Keratinocyte (primary cell): ENCODE measurements at regions not wholly inside any gene's neighbourhood (a gene's known extent, or its start where the extent isn't known, plus 50 kb on each side); places are given as distances from the start of the nearest gene placed in this dataset.
"Not testable (repeated sequence)": the region's sequence is repeated elsewhere in the genome, so short reads cannot be mapped to it uniquely, and the experiment has no call there.

Experiments used
- DNase-seq: peaks from one replicate; pipeline ENCODE4 v3.0.0-alpha.2; 2011; ENCODE audit warnings: low read depth, missing footprints, low spot score
- FAIRE-seq: peaks from 2 replicates; lab custom pipeline; 2011; peaks lifted over from hg19 to GRCh38; lab: Jason Lieb, UNC
- H2AFZ ChIP-seq: 2 replicates; pipeline ENCODE4 v1.6.0; 2012; ENCODE audit warnings: low read length, control low read depth, inconsistent platforms; ENCODE audit not compliant: control insufficient read depth
- H3K27ac ChIP-seq: 2 replicates; pipeline ENCODE4 v1.5.1; 2011; ENCODE audit warnings: low read length; ENCODE audit not compliant: control insufficient read depth, insufficient read depth
- H3K27me3 ChIP-seq: 3 replicates; pipeline ENCODE4 v1.6.0; 2011; ENCODE audit warnings: low read length; ENCODE audit not compliant: control insufficient read depth, insufficient read depth; ENCODE audit errors: extremely low read depth
- H3K36me3 ChIP-seq, 2 experiments: 2 replicates in 1 of 2; 3 replicates in 1 of 2; pipeline ENCODE4 v1.5.1; 2011; ENCODE audit warnings: low read length in 2 of 2, mild to moderate bottlenecking in 1 of 2; ENCODE audit not compliant: control insufficient read depth in 2 of 2, insufficient read depth in 2 of 2; ENCODE audit errors: extremely low read depth in 1 of 2
- H3K4me1 ChIP-seq: 3 replicates; pipeline ENCODE4 v1.5.1; 2011; ENCODE audit warnings: low read length; ENCODE audit not compliant: control insufficient read depth, insufficient read depth; ENCODE audit errors: extremely low read depth
- H3K4me2 ChIP-seq: 3 replicates; pipeline ENCODE4 v1.6.0; 2011; ENCODE audit warnings: low read depth, low read length; ENCODE audit not compliant: control insufficient read depth, insufficient read depth; ENCODE audit errors: extremely low read depth
- H3K4me3 ChIP-seq, 3 experiments: fragments of 200-600 bp in 1 of 3; sonication (generic) in 1 of 3; 2 replicates in 2 of 3; 3 replicates in 1 of 3; pipeline ENCODE4 v1.5.1; 2011 to 2016; ENCODE audit warnings: low read length in 3 of 3, mild to moderate bottlenecking in 3 of 3, control low read depth in 2 of 3, inconsistent platforms in 1 of 3, low read depth in 1 of 3, mixed read lengths in 1 of 3, mixed run types in 1 of 3, moderate library complexity in 1 of 3; ENCODE audit not compliant: control insufficient read depth in 2 of 3, insufficient read depth in 2 of 3; ENCODE audit errors: extremely low read depth in 1 of 3
- H3K79me2 ChIP-seq: 2 replicates; pipeline ENCODE4 v1.6.0; 2012; ENCODE audit warnings: low read length; ENCODE audit not compliant: control insufficient read depth, insufficient read depth
- H3K9ac ChIP-seq: 3 replicates; pipeline ENCODE4 v1.6.0; 2011; ENCODE audit warnings: low read length; ENCODE audit not compliant: control insufficient read depth, insufficient read depth; ENCODE audit errors: extremely low read depth
- H3K9me1 ChIP-seq: 3 replicates; pipeline ENCODE4 v1.6.0; 2011; ENCODE audit warnings: low read length; ENCODE audit not compliant: control insufficient read depth, insufficient read depth; ENCODE audit errors: extremely low read depth
- H3K9me3 ChIP-seq: 2 replicates; pipeline ENCODE4 v1.5.1; 2012; ENCODE audit warnings: low read depth, low read length; ENCODE audit not compliant: control insufficient read depth
- H4K20me1 ChIP-seq: 3 replicates; pipeline ENCODE4 v1.6.0; 2011; ENCODE audit warnings: low read length; ENCODE audit not compliant: control insufficient read depth, insufficient read depth; ENCODE audit errors: extremely low read depth
- CTCF ChIP-seq, 3 experiments: IDR thresholded peaks in 1 of 3; conservative IDR thresholded peaks in 1 of 3; optimal IDR thresholded peaks in 1 of 3; 2 replicates in 2 of 3; 3 replicates in 1 of 3; pipeline versions ENCODE3 to v1.5.1; 2011; ENCODE audit warnings: low read length in 3 of 3, mild to moderate bottlenecking in 3 of 3, moderate library complexity in 2 of 3, control low read depth in 1 of 3, inconsistent platforms in 1 of 3; ENCODE audit not compliant: insufficient read depth in 2 of 3; ENCODE audit errors: extremely low read depth in 1 of 3
- EZH2 ChIP-seq: IDR thresholded peaks from one replicate; pipeline ENCODE4 v1.6.1; 2012; ENCODE audit warnings: inconsistent platforms, mild to moderate bottlenecking, low read length, moderate library complexity
- dilution Hi-C: fragments of 300-500 bp; cut with MboI; formaldehyde crosslinking; loops from one replicate; pipeline ENCODE4 v1.7.0; 2020; ENCODE audit warnings: low sequenced_read_pairs; ENCODE audit not compliant: extremely low pct_ligation_motif_present

- Histone ChIP-seq H4K20me1 (no peaks in the 10 kb centered on the region), H3K9me1 (no peaks in the 10 kb centered on the region), H3K27ac (no peak overlapping the region), H3K9ac (no peak overlapping the region), H3K9me3 (no peaks in the 10 kb centered on the region), H3K27me3 (peaks cover 15% of the 10 kb centered on the region), H3K4me3 (no peak overlapping the region), H3K79me2 (no peaks in the 10 kb centered on the region), H3K4me2 (no peak overlapping the region), H3K4me1 (peaks cover 6% of the 10 kb centered on the region), H2AFZ (no peak overlapping the region), H3K36me3 (no peaks in the 10 kb centered on the region)
- FAIRE-seq = no peak
- dilution Hi-C loops = no loop called here
- DNase-seq = no peak
- no peak for TF ChIP-seq EZH2
- no peak for TF ChIP-seq CTCF (optimal IDR thresholded peaks at IDR 0.05 in 1 of 3, IDR thresholded peaks at IDR 0.05 in 1 of 3, conservative IDR thresholded peaks at IDR 0.05 in 1 of 3; ENCODE audit: extremely low read depth in 1 of 3, insufficient read depth in 2 of 3, low read length in 3 of 3)
Measured at GRCh38 chr10:46104071-46104585, 58.1 kb upstream of the MSMB start.

- H3K9ac ChIP-seq, dilution Hi-C loops, H3K4me1 ChIP-seq, H3K79me2 ChIP-seq, H3K9me1 ChIP-seq, H4K20me1 ChIP-seq, H3K9me3 ChIP-seq, DNase-seq, H3K27ac ChIP-seq, H3K36me3 ChIP-seq, H3K4me2 ChIP-seq, H3K4me3 ChIP-seq, H2AFZ ChIP-seq, FAIRE-seq: not testable (repeated sequence)
- H3K27me3 ChIP-seq = peaks cover 15% of the 10 kb centered on the region
Measured at GRCh38 chr10:46105416-46105815, 59.3 kb upstream of the MSMB start.

GRCh38 chr10:46105856-46106409, 59.9 kb upstream of the MSMB start:
- H3K9ac ChIP-seq, FAIRE-seq: not testable (repeated sequence)

More at GRCh38 chr10:46105856-46106409, 59.9 kb upstream of the MSMB start:
- peak overlapping the region; percentile 100 for H3K4me2 ChIP-seq
- H2AFZ ChIP-seq = peak overlapping the region; percentile 97
- dilution Hi-C loops, H4K20me1 ChIP-seq, H3K9me1 ChIP-seq, DNase-seq, H3K36me3 ChIP-seq, H3K27ac ChIP-seq, H3K9me3 ChIP-seq, H3K4me1 ChIP-seq, H3K79me2 ChIP-seq: not testable (repeated sequence)
- peaks cover 15% of the 10 kb centered on the region for H3K27me3 ChIP-seq
- H3K4me3 ChIP-seq = peak overlapping the region; percentile 33 to 84 (median 57)
